ENCODE measurements at regions not wholly inside any gene's neighbourhood (a gene's known extent, or its start where the extent isn't known, plus 50 kb on each side); places are given as distances from the start of the nearest gene placed in this dataset.
"Not testable (repeated sequence)": the region's sequence is repeated elsewhere in the genome, so short reads cannot be mapped to it uniquely, and the experiment has no call there.

DNA sequence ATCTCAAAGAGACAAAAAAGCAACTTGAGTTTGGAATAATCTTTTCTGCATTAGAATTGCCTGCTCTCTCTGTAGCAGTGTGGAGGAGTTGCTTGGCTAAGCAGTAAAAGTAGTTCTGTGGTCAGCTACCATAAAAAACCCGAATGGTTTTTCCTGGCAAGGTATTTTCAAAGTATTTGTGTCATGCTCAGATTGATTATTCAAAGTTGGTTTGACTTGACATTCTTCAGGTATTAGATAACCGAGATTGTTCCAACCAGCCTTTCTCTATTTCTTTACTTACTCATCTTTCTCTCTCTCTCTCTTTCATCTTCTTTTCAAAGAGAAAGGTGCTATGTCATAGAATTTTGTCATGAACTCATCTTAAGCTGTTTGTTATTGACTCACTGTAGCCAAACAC, 404.9 kb downstream of the CPS1 start:
- DNase-seq (ENCODE audit: low read depth) = no peak

DNA sequence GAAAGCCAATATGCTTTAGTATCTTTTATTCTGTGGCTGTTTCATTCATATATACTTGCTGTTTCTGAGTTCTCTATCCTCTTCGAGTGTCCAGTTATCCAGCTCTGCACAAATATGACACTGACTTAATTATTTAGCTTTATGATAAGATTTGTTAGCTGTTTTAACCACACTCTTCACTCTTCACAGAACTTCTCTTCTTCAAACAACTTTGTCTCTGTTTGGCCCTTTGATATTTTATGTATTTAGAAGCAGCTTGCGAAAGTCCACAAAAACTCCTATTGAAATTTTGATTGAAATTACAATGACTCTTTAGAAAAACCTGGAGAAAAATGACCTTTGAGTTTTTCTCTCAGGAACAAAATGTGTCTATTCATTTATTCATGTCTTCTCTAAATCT, 407.0 kb downstream of the CPS1 start:
- no peak for DNase-seq (ENCODE audit: low read depth)

DNA sequence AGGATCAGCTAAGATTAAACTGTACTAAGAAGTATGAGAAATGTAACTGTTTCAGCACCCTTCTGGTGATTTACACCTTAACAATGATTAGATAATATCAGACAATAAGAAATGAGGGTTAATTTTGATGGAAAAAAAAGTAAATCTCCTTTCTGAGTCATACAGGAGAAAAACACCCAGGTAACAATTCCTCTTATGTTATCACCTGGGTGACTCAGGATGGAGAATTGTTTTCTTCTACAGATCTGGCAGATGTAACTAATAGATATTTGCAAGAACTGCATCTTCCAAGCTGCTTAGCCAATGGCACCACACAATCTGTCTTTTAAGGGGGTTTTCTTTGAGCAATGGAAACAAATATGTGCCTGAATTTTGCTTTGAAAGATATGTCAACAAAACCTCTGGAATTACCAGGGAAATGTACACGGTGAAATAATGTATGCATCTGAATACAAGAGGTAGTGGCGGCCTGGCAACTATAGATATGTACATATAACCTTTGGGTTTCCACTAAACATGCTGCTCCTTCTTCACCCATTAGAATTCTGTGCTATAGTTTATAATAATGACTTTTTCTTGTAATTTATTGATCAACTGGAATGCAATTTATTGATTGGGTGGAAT, 407.9 kb downstream of the CPS1 start:
- DNase-seq (ENCODE audit: low read depth) = no peak

DNA sequence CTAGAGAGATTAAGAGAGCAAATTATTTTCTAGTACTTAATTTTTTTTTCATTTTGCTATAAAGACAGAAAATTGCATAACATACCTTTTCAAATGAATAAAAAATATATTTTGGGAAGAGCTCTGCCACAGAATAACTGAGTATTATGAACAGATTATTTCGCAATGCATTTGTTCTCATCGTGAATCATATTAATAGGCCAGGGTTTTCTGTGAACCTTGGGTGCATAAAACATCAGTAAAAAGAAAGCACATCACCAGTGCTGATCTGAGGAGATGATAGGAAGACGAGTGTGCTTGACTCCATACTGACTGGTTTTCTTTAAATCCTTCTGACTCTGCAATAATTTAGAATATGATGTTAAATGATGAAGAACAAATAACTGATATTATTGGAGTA, 409.1 kb downstream of the CPS1 start:
- DNase-seq (ENCODE audit: low read depth) = peak; percentile 2

DNA sequence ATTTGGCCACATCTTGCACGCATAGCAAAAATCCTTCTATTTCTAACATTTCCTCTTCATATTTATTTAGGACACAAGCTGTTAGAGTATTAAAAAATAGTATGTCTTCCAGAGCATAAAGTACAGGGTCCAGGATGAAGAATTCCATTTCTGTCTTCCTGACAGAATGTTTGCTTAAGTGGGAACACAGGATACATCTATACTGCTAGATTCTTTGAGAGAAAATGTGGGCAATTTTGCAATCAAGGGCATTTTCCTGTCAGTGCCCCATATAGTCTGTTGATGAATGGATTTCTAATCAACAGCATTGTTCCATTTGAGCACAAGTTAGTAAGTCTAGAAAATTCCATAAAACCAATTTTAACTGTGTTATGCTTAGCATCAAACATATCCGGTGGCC, 409.9 kb downstream of the CPS1 start:
- DNase-seq (ENCODE audit: low read depth) = no peak

DNA sequence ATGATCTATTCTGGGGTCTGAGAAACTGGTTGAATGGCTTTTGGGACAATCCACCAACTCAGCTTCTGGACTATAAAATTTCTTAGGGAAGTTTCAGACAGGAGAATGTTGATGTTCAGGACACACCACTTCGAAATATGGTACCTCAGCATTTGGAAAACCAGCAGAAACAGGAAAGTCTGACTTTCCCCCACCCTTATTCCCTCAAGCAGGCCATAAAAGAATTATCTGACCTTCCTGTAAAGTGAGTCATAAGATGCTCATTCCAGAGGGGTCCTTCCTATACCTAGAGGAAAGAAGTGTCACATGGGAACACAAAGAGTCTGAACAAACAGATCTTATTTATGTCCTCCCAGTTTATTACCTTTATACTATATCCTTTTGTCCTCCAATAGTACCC, 415.0 kb downstream of the CPS1 start:
- DNase-seq (ENCODE audit: low read depth) = no peak

DNA sequence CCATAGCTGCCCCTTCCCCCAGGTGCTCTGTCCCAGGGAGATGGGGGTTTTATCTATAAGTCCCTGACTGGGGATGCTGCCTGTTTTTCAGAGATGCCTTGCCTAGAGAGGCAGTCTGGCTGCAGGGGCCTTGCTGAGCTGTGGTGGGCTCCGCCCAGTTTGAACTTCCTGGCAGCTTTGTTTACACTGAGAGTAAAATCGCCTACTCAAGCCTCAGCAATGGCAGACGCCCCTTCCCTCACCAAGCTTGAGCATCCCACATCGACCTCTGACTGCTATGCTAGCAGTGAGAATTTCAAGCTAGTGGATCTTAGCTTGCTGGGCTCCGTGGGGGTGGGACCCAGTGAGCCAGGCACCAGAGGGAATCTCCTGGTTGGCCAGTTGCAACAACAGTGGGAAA, 430.4 kb downstream of the CPS1 start:
- not testable (repeated sequence) for DNase-seq (ENCODE audit: low read depth)

DNA sequence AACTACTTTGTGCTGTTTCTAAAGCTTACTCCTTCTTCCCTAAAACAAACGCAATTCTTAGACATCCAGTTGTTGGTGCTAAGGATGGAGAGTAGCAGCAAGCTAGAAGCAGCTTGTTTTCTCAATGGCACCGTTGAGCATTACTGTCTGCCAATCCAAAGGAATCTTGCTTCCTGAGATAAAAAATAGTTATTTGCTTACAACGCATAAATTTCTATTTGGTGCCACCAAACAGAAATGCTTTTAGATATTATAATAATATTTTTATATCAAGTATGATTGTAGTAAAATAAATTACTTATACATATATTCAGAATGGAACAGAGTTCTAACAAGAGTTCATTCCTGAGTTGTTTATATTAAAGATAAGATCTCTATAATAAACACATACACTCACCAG, 434.7 kb downstream of the CPS1 start:
- DNase-seq (ENCODE audit: low read depth) = no peak

DNA sequence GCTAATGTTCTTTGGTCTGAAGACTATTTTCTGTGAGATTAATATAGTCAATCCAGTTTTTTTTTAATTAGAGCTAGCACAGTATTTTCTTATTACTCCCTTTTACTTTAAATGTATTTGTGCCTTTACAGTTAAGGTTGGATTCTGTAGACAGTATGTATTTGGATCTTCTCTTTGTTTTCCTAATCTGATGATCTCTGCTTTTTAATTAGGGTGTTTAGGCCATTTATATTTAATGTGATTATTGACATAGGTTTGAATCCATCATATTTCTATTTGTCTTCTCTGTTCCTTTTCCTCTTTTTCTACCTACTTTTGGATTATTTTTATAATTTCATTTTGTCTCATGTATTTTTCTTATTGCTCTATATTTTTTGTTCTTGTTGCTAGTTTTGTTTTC, 437.7 kb downstream of the CPS1 start:
- DNase-seq (ENCODE audit: low read depth) = no peak

DNA sequence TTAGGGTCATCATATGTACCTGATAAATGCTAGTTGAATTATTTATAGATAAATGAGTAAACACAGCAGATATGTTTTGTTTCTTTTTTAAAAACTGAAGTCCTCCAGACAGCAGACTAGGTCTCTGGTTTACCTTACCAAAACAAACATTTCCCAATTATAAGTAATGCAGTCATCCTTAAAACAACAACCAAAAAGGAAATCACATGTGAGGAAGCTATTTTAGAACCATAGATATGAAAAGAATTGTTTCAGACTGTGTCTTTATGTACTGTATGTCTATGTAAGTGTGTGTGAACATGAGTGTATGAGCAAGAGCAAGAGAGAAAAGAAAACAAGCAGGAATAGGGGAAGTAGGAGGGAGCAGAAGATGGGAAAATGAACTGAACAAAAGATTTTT, 441.0 kb downstream of the CPS1 start:
- DNase-seq (ENCODE audit: low read depth) = no peak

DNA sequence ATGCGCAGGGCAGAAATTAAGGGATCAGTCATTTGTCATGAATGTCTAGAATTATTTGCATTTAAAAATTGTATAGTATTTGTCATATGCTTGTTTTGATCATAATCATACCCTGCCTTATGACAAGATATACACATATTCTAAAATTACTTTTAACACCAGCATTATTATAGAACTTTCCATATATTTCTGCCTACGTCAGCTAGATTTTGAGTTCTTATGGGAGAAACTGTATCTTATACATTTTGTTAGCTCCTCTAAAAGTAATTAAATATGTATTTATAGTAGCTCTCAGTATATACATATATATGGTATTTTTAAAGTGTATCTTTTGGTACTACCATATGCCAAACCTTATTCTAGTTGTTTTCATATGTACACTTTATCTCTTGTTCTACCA, 441.9 kb downstream of the CPS1 start:
- no peak for DNase-seq (ENCODE audit: low read depth)

DNA sequence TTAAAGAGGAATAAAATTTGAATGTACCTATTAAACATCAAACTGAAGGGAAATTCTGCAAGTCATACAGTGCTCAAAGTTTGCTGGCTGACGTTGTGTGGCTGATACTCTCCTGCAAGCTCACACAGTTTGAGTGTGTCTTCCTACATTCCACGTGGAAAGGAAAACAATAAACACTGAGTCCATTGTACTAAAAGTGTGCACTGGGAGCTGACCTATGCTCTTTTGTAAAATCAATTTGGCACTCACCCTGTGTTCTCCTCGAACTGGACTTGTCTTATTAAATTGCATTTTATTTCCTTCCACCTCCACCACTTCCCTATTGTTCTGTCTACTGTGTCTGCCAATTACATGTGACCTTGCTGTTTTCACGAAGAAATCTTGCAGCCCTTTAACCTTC, 458.0 kb downstream of the CPS1 start:
- DNase-seq (ENCODE audit: low read depth) = no peak

DNA sequence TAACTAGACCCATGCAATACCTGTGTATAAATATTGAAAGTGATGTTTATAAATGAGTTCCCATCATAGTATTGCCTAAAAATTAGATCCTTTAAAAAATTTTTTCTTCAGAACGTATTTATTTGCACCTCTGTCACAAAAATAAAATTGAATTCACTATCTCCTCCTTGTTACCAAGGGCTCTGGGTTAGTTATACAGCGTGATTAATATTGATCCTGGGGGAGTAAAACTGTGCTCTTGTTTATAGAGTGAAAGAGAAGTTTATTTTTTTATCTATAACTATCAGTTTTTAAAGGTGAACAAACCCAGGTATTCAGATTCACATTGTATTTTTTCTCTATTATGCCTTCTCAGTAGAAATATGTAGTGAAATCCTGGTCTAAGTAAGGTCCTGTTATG, 458.5 kb downstream of the CPS1 start:
- no peak for DNase-seq (ENCODE audit: low read depth)

DNA sequence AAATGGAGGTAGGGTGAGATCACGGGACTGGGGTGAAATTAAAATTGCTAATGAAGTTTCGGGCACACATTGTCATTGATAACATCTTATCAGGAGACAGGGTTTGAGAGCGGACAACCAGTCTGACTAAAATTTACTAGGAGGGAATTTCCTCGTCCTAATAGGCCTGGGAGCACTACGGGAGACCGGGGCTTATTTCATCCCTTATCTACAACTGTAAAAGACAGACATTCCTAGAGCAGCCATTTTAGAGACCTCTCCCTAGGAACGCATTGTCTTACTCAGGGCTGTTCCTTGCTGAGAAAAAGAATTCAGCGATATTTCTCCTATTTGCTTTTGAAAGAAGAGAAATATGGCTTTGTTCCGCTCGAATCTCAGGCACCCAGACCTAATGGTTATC, 468.7 kb downstream of the CPS1 start:
- DNase-seq (ENCODE audit: low read depth) = not testable (repeated sequence)

DNA sequence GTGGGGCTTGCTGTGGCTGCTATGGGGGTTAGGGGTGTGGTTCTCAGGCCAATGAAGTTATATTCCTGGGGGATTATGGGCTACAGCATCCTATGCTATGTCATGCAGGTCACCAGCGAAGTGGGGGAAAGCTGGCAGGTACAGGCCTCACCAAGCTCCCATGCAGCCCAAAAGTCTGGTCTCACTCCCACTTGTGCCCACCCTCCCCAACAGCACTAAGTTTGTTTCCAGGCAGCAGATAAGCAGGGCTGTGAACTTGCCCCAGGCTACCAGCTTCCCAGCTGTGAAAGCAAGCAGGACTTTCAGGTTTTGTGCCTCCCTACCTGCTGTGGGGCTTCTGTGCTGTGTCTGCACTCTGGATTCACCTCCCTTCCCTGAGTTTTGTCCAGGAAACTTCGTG, 469.7 kb downstream of the CPS1 start:
- DNase-seq (ENCODE audit: low read depth) = no peak

DNA sequence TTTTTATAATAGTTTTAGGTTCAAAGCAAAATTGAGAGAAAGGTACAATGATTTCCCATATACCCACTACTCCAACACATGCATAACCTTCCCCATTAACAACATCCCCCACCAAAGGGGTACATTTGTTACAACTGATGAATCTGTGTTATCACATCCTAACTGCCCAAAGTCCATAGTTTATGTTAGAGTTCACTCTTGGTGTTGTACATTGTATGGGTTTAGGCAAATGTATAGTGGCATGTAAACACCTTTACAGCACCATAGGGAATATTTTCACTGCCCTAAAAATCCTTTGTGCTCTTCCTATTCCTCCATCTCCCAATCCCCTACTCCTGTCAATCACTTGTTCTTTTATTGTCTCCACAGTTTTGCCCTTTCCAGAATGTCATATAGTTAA, 471.6 kb downstream of the CPS1 start:
- DNase-seq (ENCODE audit: low read depth) = no peak

DNA sequence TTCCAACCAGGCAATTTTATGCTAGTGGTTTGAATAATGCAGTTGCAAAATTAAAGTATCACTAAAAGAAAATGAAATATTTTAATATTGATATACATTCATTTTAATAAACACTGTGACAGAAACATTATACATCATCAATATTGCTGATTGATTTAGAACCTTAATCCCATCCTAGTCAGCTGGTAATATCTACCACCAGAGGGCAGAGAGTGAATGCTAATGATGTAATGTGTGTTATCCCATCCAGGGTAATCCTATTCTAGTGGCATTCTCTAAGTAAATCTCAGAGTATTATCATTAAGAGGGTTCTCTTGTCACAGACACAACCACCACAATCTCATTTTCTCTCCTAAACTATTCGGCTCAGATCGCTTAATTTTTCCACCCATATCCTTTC, 477.4 kb downstream of the CPS1 start:
- DNase-seq (ENCODE audit: low read depth) = peak; percentile 9

DNA sequence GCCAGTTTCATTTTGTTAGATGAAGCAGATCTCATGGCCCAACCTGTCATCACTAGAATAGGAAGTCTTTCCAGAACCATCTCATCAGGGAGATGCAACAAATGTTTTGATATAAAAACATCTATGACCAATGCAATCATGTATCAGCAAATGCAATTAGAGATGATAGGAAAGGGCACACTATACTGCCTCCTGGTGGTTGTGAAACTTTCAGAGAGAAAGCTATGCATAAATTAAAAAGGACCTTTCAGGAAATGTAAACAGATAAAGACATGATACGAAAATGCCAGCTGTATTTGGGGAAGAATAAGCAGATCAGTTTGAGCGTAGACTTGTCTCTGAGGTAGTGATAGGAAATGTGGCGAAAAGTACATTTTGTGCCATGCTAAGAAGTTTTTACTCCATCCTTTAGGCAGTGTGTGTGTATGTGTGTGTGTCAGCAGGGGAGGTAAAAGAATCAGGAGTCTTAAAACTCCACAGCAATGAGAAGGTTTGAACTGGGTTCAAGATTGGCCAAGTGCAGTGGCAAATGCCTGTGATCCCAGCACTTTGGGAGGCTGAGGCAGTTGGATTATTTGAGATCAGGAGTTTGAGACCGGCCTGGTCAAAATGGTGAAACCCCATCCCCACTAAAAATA, 479.3 kb downstream of the CPS1 start:
- peak; percentile 8 for DNase-seq (ENCODE audit: low read depth)

DNA sequence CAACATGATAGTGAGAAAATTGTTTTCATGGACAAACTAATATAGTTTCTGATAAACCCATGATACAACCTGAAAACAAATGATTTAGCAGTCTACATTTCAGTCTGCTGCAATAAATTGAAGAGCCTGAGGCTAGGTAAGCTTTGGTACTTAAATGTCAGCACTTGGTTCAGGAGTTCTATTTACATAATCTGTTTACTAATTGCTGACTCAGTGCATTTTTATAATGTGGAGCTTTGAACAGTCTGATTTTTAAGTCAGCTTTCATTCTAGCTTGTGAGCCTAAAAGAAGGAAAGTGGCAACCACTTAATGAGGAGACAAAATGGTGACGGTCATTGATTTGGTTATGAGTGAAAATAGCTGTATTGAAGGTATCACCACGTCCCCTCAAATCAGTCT, 488.6 kb downstream of the CPS1 start:
- DNase-seq (ENCODE audit: low read depth) = no peak

DNA sequence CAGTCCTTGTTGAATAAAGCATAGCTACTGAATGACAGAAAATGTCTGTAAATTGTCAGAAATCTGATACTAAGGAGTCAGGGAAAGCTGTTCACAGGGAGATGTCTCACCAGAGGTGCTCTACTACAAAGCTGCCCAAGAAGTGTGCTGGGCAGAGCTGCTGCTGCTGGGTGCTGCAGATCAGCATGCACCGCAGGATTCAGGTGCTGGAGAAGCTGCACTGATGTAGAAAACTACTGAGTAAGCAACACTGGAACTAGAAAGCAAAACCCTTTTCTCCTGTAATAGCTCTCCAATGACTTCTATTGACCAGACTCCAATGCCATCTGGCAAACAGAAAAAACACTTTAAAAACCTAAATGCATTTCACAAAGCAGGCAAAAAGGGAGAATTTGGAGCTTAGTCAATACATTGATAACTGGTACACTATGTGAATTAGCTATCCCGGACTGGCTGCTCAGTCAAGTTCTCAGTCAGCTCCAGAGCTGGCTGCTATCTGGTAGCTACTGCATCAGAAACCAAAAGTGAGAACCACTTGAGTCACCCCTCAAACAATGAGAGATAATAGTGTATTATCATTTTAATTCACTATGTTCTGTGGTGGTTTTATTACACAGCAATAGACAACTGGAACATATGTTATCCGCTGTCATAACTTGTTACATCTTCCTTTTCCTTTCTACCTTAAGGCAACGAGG, 493.1 kb downstream of the CPS1 start:
- no peak for DNase-seq (ENCODE audit: low read depth)

DNA sequence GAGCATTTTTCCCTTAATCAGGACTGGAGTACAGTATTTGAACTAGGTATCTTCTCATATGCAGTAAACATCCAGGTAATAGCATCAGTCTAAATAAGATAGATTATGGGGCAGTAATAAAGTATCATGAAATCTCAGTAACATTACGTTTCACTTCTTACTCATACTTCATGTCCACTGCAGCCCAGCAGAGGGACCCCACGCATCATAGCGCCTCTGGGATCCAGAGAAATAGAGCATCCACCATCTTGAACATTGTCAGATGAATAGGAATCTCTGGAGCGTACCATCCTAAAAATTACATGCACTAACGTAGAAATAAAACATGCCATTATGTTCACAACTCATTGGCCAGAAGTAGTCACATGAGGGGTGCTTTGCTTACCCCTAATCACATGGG, 499.0 kb downstream of the CPS1 start:
- no peak for DNase-seq (ENCODE audit: low read depth)

DNA sequence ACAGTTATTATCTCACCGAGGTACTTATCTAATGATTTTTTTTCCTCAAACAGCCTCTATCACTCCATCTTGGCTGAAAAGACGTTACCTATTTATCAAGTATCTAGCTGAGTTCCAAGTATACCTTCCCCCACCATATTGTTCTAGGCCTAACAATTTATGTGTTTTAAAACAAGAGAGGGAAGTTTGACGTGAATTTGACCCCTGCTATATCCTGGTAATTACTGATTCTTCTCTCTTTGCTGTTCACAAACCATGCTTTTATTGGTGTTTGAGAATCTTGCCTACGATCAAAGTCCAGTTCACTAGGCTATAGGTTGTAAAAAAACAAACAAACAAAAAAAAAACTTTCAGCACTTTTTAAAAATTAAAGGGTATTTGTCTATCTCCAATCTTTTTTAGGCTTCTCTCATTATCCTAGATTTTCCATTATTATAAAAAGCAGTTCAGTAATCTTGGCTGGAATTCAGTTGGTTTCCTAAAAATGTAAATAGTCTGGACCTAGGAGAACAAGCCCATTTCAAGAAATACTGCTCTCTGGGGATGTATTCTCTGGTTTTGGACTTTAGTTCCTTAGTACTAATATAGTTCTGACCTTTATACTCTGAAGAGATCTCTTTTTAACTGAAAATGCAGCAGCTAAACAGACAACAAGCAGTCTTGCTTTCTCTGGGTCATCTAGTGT, 505.4 kb downstream of the CPS1 start:
- no peak for DNase-seq (ENCODE audit: low read depth)

DNA sequence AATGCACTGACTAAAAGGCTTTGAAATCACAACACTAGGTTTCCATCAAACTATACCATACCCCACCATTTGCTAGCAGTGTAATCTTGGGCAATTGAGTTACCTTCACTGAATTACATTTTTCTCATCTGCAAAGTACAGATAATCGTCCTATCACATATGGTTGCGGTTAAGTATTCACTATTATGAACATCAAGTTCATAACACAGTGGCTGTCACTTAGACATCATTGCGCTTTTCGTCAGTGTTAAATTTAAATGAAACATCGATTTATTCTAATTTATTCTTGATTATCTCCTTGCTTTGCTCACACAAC, 505.9 kb downstream of the CPS1 start:
- DNase-seq (ENCODE audit: low read depth) = no peak

Measured in stromal cell of bone marrow (primary cell).